Fibroblast of peridontal ligament (primary cell): ENCODE measurements at regions not wholly inside any gene's neighbourhood (a gene's known extent, or its start where the extent isn't known, plus 50 kb on each side); places are given as distances from the start of the nearest gene placed in this dataset.

Source experiments
- DNase-seq: peaks from one replicate; pipeline ENCODE4 v3.0.0-alpha.2; 2010; ENCODE audit errors: extremely low read depth

GRCh38 chr5:82807021-82807420 is 270.2 kb downstream of the TMEM167A start:
- no peak for DNase-seq

GRCh38 chr5:82806513-82806912 is 270.7 kb downstream of the TMEM167A start:
- DNase-seq = peak; percentile 70

- no peak for DNase-seq
Observed at GRCh38 chr5:82804155-82804690, 273.0 kb downstream of the TMEM167A start.

GRCh38 chr5:82802954-82803353 is 274.2 kb downstream of the TMEM167A start:
- DNase-seq = no peak

DNA sequence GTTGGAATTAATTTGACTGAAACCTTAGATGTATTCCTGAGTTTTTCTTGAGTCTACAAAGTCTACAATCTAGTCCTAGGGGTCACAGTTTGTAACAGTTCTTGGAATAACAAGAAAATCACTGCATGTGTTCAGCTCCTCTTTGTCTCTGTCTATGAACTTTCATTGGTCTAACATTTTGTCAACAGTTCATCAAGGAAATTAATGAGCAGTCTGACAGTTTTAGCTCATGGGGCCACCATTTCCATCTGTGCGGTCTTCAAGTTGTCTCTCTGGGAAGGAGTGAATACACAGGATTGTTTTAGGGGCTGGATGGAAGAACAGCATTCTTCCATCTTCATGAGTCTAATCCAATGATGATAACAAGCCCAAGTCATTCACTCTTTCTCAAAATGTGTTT is 276.4 kb downstream of the TMEM167A start:
- DNase-seq = no peak

GRCh38 chr5:82799361-82800077 is 277.7 kb downstream of the TMEM167A start:
- no peak for DNase-seq

- DNase-seq = no peak
Observed at GRCh38 chr5:82798676-82799075, 278.5 kb downstream of the TMEM167A start.

- no peak for DNase-seq
Observed at GRCh38 chr5:82796643-82797416, 280.4 kb downstream of the TMEM167A start.

DNA sequence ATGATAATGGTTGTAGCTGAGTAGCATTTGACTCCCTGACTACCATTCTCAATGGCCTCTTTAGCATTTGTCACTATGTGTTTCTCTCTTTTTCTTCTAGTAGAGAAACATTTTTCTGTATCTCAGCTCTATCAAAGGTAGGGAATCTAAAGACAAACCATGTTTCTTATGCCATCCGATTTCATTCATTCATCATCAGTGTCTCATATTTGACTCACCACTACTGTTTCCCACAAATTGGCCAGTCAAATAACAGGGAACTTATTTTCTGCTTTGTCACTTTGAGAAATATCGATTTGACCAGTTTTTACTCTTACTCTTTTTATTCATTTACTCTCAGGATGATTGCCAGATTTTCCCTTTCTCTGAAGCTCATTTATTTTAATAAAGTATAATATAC is 282.3 kb downstream of the TMEM167A start:
- no peak for DNase-seq

GRCh38 chr5:82793808-82794419 is 283.3 kb downstream of the TMEM167A start:
- DNase-seq = no peak

- peak; percentile 50 for DNase-seq
Observed at GRCh38 chr5:82792096-82792495, 285.1 kb downstream of the TMEM167A start.

- no peak for DNase-seq
Observed at GRCh38 chr5:82789095-82789494, 288.1 kb downstream of the TMEM167A start.

DNA sequence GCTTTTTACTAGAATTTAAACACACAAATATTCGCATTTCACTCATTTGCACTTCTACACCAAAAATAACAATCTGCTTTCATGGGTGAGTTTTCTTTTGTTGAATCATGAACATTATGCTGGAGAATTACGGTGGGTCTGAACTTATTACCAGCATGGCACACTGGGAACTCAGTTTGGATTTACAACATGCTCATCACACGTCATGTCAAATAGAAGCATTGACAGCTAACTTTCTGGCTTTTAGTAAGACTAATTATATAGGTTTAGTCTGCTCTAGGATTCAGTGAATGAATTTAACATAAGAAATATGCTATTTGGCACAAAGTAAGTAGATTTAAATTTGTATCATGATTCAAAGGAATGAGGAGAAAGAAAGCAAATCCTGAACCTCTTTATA is 290.4 kb downstream of the TMEM167A start:
- no peak for DNase-seq

DNA sequence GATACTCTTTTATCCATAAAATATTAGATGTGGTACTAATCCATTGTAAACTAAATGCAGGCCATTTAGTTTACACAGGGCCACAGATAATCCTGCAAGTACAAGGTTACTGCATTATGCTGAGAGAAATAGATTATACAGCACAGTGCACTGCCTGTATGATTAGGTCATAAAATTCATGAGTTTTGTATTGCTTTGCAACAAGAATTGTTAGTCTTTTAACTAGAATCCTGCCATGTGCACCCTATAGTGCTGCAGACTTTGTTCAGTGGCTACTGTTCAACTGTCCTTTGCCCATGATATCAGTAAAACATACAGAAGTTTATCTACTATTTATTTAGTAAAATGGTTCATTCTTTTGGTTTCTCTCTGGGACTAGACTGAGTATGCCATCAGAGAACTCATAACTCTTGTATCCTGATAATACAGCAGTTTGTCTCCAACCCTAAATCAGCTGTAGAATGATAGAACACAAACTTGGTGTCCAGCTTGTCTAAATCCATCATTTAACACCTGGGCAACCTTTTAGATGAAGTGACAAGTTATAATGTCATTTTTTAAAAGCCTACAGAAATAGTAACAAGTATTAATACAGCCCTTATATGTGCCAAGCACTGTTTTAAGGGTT is 291.2 kb downstream of the TMEM167A start:
- DNase-seq = no peak

DNA sequence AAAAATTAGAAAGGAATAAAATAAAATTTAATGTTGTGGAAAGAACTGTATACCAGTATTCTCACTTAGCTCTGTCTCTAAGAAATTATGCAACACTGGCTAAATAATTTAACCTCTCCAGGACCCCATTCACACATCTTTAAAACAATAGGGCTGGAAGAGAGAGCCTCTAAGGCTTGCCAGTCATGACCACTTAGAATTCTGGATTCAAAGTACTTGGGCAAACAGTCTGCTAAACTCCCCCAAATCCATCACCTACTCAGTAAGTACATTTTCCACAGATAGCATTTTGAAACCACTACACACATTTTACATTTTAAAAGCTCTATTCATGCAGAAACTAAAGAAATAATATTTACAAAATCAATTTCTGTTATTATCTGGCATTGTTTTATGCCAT is 291.7 kb downstream of the TMEM167A start:
- DNase-seq = no peak

GRCh38 chr5:82784521-82784920 is 292.7 kb downstream of the TMEM167A start:
- DNase-seq = no peak

DNA sequence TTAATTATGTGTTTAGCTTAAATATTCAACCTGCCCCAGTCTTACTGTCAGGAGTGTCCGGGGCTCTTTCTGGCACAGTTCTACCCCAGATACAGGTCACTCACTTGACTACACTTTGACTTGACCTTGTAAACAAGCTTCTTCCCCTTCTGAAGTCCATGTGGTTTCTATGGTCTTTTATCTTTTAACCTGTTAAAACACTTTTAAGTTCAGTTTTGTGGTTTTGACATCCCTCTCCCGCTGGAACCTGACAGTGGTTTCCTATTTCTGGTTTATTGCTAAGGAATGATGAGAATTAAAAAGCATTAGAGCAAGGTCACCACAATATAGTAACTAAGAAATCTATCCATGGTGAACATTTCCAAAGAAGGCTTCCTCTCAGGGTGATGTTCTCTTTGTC is 300.1 kb downstream of the TMEM167A start:
- no peak for DNase-seq

GRCh38 chr5:82772281-82772680 is 304.9 kb downstream of the TMEM167A start:
- DNase-seq = no peak

DNA sequence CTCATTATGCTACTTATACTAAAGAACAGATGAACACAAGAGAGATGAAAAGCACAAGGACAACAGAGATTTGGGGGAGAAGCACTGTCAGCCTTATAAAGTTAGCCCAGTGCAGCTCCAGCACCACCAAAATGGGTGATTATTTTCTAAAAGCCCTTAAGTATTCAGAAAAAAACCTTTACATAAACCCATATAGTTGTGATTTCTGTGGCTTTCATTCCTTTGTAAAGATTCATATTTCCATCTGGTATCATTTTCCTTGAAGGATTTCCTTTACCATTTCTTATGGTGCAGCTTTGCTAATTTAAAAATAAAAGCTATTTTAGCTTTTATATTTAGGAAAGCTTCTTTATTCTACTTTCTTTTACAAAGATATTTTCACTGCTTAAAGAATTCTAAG is 311.0 kb downstream of the TMEM167A start:
- DNase-seq = peak; percentile 67

DNA sequence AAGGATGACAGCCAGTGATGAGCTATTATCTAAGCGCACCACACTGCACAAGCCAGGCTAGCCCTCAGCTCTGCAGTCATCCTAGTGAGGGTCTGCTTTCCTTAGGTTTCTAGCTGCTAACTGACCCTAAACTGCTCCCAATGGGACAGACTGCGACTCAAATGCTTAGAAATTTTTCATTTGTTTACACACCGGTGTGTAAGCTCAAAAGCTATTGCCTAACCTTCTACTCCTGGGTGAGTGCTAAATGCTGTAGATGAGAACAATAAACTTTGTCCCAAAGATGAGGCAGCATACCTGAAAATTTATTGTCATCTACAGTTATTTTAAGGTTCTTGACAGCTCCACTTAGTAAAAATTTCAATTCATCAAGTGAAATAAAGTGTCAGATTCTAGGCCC is 311.4 kb downstream of the TMEM167A start:
- peak; percentile 20 for DNase-seq

GRCh38 chr5:82760856-82761255 is 316.3 kb downstream of the TMEM167A start:
- DNase-seq = no peak

DNA sequence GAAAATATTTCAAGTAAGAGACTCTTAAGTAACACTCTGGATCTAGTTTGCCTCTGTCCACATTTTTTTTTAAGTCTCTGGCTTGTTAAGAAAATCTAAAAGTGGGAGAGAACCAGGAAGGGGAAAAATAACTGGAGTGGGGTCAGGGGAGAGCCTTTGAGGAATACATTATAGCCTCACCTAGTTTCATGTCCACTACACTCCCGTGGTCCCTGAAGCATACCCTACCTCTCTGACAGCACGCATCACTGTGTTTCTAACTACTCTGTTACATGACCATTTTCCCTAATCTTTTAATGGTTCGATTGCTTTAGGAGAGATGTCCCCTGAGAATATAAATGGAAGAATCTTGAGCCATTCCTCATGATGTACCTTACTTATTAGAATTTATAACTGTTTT is 318.3 kb downstream of the TMEM167A start:
- DNase-seq = no peak
